ENCODE measurements at regions not wholly inside any gene's neighbourhood (a gene's known extent, or its start where the extent isn't known, plus 50 kb on each side); places are given as distances from the start of the nearest gene placed in this dataset.

DNA sequence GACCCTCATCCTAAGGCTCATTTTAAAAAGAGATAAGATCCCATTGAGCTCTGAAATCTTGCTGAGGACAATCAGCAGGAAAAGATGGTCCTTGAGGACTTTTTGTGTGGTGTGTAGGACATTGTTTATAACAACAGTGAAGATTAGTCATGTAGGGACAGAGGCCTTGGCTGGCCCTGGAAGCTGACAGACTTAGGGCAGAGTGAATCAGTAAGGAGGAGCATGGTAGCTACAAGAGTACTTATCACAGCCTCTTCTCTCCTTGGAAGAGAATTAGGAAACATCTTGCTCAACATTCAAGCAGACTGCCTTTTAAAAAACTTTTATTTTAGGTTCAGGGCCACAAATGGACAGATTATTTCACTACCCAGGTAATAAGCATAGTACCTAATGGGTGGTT is 665.9 kb upstream of the SALL1 start:
- H3K9ac ChIP-seq (replicated peaks; ENCODE audit: extremely low read depth, insufficient read depth, low read length), result no peak overlapping the region
- no peak overlapping the region for H3K27ac ChIP-seq (ENCODE audit: insufficient read depth, low read depth, low read length)
- no peaks in the 10 kb centered on the region for H3K9me1 ChIP-seq (replicated peaks; ENCODE audit: control insufficient read depth, extremely low read depth, insufficient read depth, low read length)
- no peaks in the 10 kb centered on the region for H3K27me3 ChIP-seq (ENCODE audit: control insufficient read depth in 2 of 2, insufficient read depth in 2 of 2, low read length in 2 of 2)
- no peaks in the 10 kb centered on the region for H4K20me1 ChIP-seq (replicated peaks; ENCODE audit: control insufficient read depth, extremely low read depth, insufficient read depth, low read length)
- no peaks in the 10 kb centered on the region for H3K4me1 ChIP-seq (ENCODE audit: control insufficient read depth, extremely low read depth, insufficient read depth, low read length)
- dilution Hi-C loops (cut with MboI; ENCODE audit: extremely low pct_ligation_motif_present, low sequenced_read_pairs) (no loop called here), intact Hi-C loops (cut with micrococcal nuclease) (no loop called here)
- H2AFZ ChIP-seq (ENCODE audit: low read depth, low read length), result no peak overlapping the region
- ChIA-PET CTCF (no interaction called here), POLR2A (no interaction called here)
- no peak overlapping the region for H3K4me3 ChIP-seq (replicated peaks in 1 of 3; ENCODE audit: insufficient read depth in 1 of 3, low read depth in 1 of 3, low read length in 3 of 3)
- FAIRE-seq (no peak), DNase-seq (ENCODE audit: low read depth, low spot score) (no peak)
- no peak overlapping the region for H3K4me2 ChIP-seq (ENCODE audit: insufficient read depth, low read length)
- BruUV-seq (replicated peaks), result no TSS peak
- TF ChIP-seq, protein P1, sequence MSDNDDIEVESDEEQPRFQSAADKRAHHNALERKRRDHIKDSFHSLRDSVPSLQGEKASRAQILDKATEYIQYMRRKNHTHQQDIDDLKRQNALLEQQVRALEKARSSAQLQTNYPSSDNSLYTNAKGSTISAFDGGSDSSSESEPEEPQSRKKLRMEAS (IDR thresholded peaks at IDR 0.05; ENCODE audit: insufficient read depth, insufficient read length), result no peak
- TF ChIP-seq POLR2AphosphoS5 (IDR thresholded peaks at IDR 0.05; ENCODE audit: insufficient read depth, low read depth, low read length), result no peak
- no peak for TF ChIP-seq MYC (IDR thresholded peaks at IDR 0.05; ENCODE audit: low read depth, low read length)
- TF ChIP-seq EZH2 (IDR thresholded peaks at IDR 0.05; ENCODE audit: borderline replicate concordance, low read depth, low read length, severe bottlenecking), result no peak
- no peak for TF ChIP-seq JUN (IDR thresholded peaks at IDR 0.05; ENCODE audit: borderline replicate concordance, insufficient read depth, insufficient read length, low read depth)
- no peak for TF ChIP-seq GATA2 (IDR thresholded peaks at IDR 0.05; ENCODE audit: insufficient read depth, insufficient read length, low read depth, low read length)
- TF ChIP-seq, protein P2, sequence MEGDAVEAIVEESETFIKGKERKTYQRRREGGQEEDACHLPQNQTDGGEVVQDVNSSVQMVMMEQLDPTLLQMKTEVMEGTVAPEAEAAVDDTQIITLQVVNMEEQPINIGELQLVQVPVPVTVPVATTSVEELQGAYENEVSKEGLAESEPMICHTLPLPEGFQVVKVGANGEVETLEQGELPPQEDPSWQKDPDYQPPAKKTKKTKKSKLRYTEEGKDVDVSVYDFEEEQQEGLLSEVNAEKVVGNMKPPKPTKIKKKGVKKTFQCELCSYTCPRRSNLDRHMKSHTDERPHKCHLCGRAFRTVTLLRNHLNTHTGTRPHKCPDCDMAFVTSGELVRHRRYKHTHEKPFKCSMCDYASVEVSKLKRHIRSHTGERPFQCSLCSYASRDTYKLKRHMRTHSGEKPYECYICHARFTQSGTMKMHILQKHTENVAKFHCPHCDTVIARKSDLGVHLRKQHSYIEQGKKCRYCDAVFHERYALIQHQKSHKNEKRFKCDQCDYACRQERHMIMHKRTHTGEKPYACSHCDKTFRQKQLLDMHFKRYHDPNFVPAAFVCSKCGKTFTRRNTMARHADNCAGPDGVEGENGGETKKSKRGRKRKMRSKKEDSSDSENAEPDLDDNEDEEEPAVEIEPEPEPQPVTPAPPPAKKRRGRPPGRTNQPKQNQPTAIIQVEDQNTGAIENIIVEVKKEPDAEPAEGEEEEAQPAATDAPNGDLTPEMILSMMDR (IDR thresholded peaks at IDR 0.05; ENCODE audit: extremely low read depth in 1 of 2, insufficient read depth in 1 of 2, low read depth in 1 of 2, low read length in 2 of 2), result no peak
- TF ChIP-seq POLR2A (IDR thresholded peaks at IDR 0.05; ENCODE audit: low read depth, low read length), result no peak
- TF ChIP-seq FOS (IDR thresholded peaks at IDR 0.05; ENCODE audit: borderline replicate concordance, insufficient read depth, low read length), result no peak
- H3K9me3 ChIP-seq (replicated peaks; ENCODE audit: control insufficient read depth, insufficient read depth, low read length), result peaks cover 1% of the 10 kb centered on the region
- no peaks in the 10 kb centered on the region for H3K36me3 ChIP-seq (ENCODE audit: control insufficient read depth in 2 of 2, extremely low read depth in 1 of 2, insufficient read depth in 2 of 2, low read length in 2 of 2)
- H3K79me2 ChIP-seq (ENCODE audit: control insufficient read depth, insufficient read depth, low read length), result no peaks in the 10 kb centered on the region

Measured in endothelial cell of umbilical vein (primary cell).